CD8-positive, alpha-beta memory T cell (primary cell): ENCODE measurements at regions not wholly inside any gene's neighbourhood (a gene's known extent, or its start where the extent isn't known, plus 50 kb on each side); places are given as distances from the start of the nearest gene placed in this dataset.
"Not testable (repeated sequence)": the region's sequence is repeated elsewhere in the genome, so short reads cannot be mapped to it uniquely, and the experiment has no call there.

Experiments used
- CTCF ChIA-PET: fragments of 350-600 bp; sonication (Branson Sonifier 250); formaldehyde crosslinking; loops from one replicate; lab custom pipeline; 2021; ENCODE audit warnings: antibody characterized with exemption; lab: Charles Lee
- POLR2A ChIA-PET: fragments of 350-600 bp; sonication (Branson Sonifier 250); formaldehyde crosslinking; loops from one replicate; lab custom pipeline; 2021; ENCODE audit warnings: antibody characterized with exemption; lab: Charles Lee
- DNase-seq, 5 donors: peaks; one replicate each; pipeline versions ENCODE4 v3.0.0 to v3.0.0-alpha.2; 2020 to 2022; ENCODE audit warnings: mixed read lengths in 1 of 5
- H3K27ac ChIP-seq: one replicate; pipeline ENCODE4 v1.7.0; 2013; ENCODE audit warnings: low read depth, mild to moderate bottlenecking, low read length, moderate library complexity
- H3K27me3 ChIP-seq: 2 replicates; pipeline ENCODE4 v1.7.0; 2013; ENCODE audit warnings: low read length, mild to moderate bottlenecking; ENCODE audit not compliant: insufficient read depth, poor library complexity, severe bottlenecking
- H3K36me3 ChIP-seq: 2 replicates; pipeline ENCODE4 v1.7.0; 2013; ENCODE audit warnings: mild to moderate bottlenecking, low read length, moderate library complexity; ENCODE audit not compliant: insufficient read depth
- H3K4me1 ChIP-seq: 2 replicates; pipeline ENCODE4 v1.7.0; 2013; ENCODE audit warnings: mild to moderate bottlenecking, low read length, moderate library complexity; ENCODE audit not compliant: insufficient read depth
- H3K4me3 ChIP-seq: 2 replicates; pipeline ENCODE4 v1.7.0; 2013; ENCODE audit warnings: mild to moderate bottlenecking, low read length
- H3K9me3 ChIP-seq: 2 replicates; pipeline ENCODE4 v1.7.0; 2013; ENCODE audit warnings: mild to moderate bottlenecking, low read length
- H3K27ac Mint-ChIP-seq, 8 donors: one replicate each; pipeline ENCODE4 v1.8.0; 2020 to 2021; ENCODE audit warnings: mixed read lengths in 8 of 8, mild to moderate bottlenecking in 6 of 8, inconsistent platforms in 3 of 8, moderate library complexity in 3 of 8
- H3K27me3 Mint-ChIP-seq, 2 donors: one replicate each; pipeline ENCODE4 v1.8.0; 2020 to 2021; ENCODE audit warnings: mixed read lengths in 2 of 2, mild to moderate bottlenecking in 1 of 2, moderate library complexity in 1 of 2
- H3K36me3 Mint-ChIP-seq, 3 donors: one replicate each; pipeline ENCODE4 v1.8.0; 2020 to 2021; ENCODE audit warnings: mixed read lengths in 3 of 3, inconsistent platforms in 1 of 3, mild to moderate bottlenecking in 1 of 3
- H3K4me1 Mint-ChIP-seq, 3 donors: one replicate each; pipeline ENCODE4 v1.8.0; 2020 to 2021; ENCODE audit warnings: mixed read lengths in 3 of 3, inconsistent platforms in 1 of 3, mild to moderate bottlenecking in 1 of 3
- H3K4me3 Mint-ChIP-seq, 7 donors: one replicate each; pipeline ENCODE4 v1.8.0; 2020 to 2021; ENCODE audit warnings: mixed read lengths in 7 of 7, mild to moderate bottlenecking in 6 of 7, moderate library complexity in 4 of 7, inconsistent platforms in 2 of 7
- H3K9me3 Mint-ChIP-seq, 5 donors: one replicate each; pipeline ENCODE4 v1.8.0; 2020 to 2022; ENCODE audit warnings: mixed read lengths in 5 of 5, mild to moderate bottlenecking in 3 of 5, moderate library complexity in 2 of 5, inconsistent platforms in 1 of 5

GRCh38 chr11:116033931-116034553, 529.8 kb upstream of the CADM1 start:
- no peaks in the 10 kb centered on the region for H3K36me3 Mint-ChIP-seq
- Histone ChIP-seq H3K27me3 (no peaks in the 10 kb centered on the region), H3K4me3 (no peak overlapping the region), H3K36me3 (no peaks in the 10 kb centered on the region), H3K4me1 (no peaks in the 10 kb centered on the region), H3K9me3 (no peaks in the 10 kb centered on the region), H3K27ac (no peak overlapping the region)
- no peak overlapping the region for H3K27ac Mint-ChIP-seq
- H3K4me1 Mint-ChIP-seq, result no peaks in the 10 kb centered on the region
- CTCF ChIA-PET, result no interaction called here
- H3K9me3 Mint-ChIP-seq, result peaks cover 0 to 4% (median 3%) of the 10 kb centered on the region in 5 donors
- H3K4me3 Mint-ChIP-seq, result no peak overlapping the region
- no peak for DNase-seq
- H3K27me3 Mint-ChIP-seq, result peaks cover 0 to 3% of the 10 kb centered on the region in 2 donors
- POLR2A ChIA-PET, result no interaction called here

GRCh38 chr11:116030697-116031331, 526.6 kb upstream of the CADM1 start:
- H3K36me3 ChIP-seq, result no peaks in the 10 kb centered on the region
- no peaks in the 10 kb centered on the region for H3K36me3 Mint-ChIP-seq
- no peak overlapping the region for H3K4me3 ChIP-seq
- no peaks in the 10 kb centered on the region for H3K9me3 ChIP-seq
- peaks cover 0 to 3% of the 10 kb centered on the region in 2 donors for H3K27me3 Mint-ChIP-seq
- H3K4me1 ChIP-seq, result no peaks in the 10 kb centered on the region
- ChIA-PET CTCF (no interaction called here), POLR2A (no interaction called here)
- no peaks in the 10 kb centered on the region for H3K27me3 ChIP-seq
- peak overlapping the region in 1 of 8 donors; percentile 22 for H3K27ac Mint-ChIP-seq
- no peak overlapping the region for H3K4me3 Mint-ChIP-seq
- DNase-seq, result no peak
- no peak overlapping the region for H3K27ac ChIP-seq
- H3K4me1 Mint-ChIP-seq, result no peaks in the 10 kb centered on the region
- peaks cover 0 to 7% (median 3%) of the 10 kb centered on the region in 5 donors for H3K9me3 Mint-ChIP-seq

DNA sequence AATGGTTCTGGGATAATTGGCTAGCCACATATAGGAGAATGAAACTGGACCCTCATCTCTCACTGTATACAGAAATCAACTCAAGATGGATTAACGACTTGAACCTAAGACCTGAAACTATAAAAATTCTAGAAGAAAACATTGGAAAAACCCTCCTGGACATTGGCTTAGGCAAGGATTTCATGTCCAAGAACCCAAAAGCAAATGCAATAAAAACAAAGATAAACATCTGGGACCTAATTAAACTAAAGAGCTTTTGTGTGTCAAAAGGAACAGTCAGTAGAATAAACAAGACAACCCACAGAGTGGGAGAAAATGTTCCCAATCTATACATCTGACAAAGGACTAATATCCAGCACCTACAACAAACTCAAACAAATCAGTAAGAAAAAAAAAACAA, 524.3 kb upstream of the CADM1 start:
- H3K4me3 ChIP-seq, H3K27me3 ChIP-seq, H3K4me1 Mint-ChIP-seq, H3K4me3 Mint-ChIP-seq, CTCF ChIA-PET, H3K4me1 ChIP-seq, H3K27ac ChIP-seq, H3K9me3 ChIP-seq, POLR2A ChIA-PET, H3K36me3 ChIP-seq, H3K27ac Mint-ChIP-seq, H3K36me3 Mint-ChIP-seq, DNase-seq: not testable (repeated sequence)
- Mint-ChIP-seq H3K9me3 (peaks cover 3 to 12% (median 7%) of the 10 kb centered on the region in 5 donors), H3K27me3 (peaks cover 1 to 11% of the 10 kb centered on the region in 2 donors)

GRCh38 chr11:115999437-115999836, 495.2 kb upstream of the CADM1 start:
- Histone ChIP-seq H3K36me3 (no peaks in the 10 kb centered on the region), H3K27ac (no peak overlapping the region), H3K27me3 (no peaks in the 10 kb centered on the region), H3K4me1 (no peaks in the 10 kb centered on the region), H3K4me3 (no peak overlapping the region), H3K9me3 (no peaks in the 10 kb centered on the region)
- DNase-seq, result no peak
- no peak overlapping the region for H3K27ac Mint-ChIP-seq
- H3K27me3 Mint-ChIP-seq, result no peaks in the 10 kb centered on the region
- no peak overlapping the region for H3K4me3 Mint-ChIP-seq
- ChIA-PET CTCF (no interaction called here), POLR2A (no interaction called here)
- H3K9me3 Mint-ChIP-seq, result peaks cover 0 to 4% (median 0%) of the 10 kb centered on the region in 5 donors
- no peaks in the 10 kb centered on the region for H3K36me3 Mint-ChIP-seq
- no peaks in the 10 kb centered on the region for H3K4me1 Mint-ChIP-seq

DNA sequence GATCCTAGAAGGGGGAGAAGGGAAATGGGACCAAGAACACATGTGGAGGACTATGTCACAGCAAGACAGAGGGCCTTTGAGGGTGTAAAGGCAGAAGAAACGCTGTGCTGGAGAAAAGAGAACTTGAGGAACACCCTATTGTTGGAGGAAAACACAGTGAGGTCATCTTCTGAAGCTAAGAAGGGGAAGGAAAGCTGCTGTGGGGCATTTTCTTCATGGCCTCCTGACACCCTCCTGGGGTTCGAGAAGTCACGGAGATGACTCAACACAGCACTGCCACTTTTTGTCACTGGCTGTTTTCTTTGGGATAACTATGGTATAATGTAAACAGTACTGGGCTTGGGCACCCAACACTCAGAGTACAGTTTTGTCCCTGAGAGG, 492.6 kb upstream of the CADM1 start:
- Histone ChIP-seq H3K36me3 (no peaks in the 10 kb centered on the region), H3K27ac (no peak overlapping the region), H3K4me3 (no peak overlapping the region), H3K4me1 (no peaks in the 10 kb centered on the region), H3K27me3 (no peaks in the 10 kb centered on the region), H3K9me3 (no peaks in the 10 kb centered on the region)
- Mint-ChIP-seq H3K36me3 (no peaks in the 10 kb centered on the region), H3K27ac (no peak overlapping the region), H3K4me3 (no peak overlapping the region), H3K4me1 (no peaks in the 10 kb centered on the region), H3K9me3 (peaks cover 0 to 5% (median under 1%) of the 10 kb centered on the region in 5 donors), H3K27me3 (no peaks in the 10 kb centered on the region)
- no peak for DNase-seq
- ChIA-PET POLR2A (no interaction called here), CTCF (no interaction called here)

DNA sequence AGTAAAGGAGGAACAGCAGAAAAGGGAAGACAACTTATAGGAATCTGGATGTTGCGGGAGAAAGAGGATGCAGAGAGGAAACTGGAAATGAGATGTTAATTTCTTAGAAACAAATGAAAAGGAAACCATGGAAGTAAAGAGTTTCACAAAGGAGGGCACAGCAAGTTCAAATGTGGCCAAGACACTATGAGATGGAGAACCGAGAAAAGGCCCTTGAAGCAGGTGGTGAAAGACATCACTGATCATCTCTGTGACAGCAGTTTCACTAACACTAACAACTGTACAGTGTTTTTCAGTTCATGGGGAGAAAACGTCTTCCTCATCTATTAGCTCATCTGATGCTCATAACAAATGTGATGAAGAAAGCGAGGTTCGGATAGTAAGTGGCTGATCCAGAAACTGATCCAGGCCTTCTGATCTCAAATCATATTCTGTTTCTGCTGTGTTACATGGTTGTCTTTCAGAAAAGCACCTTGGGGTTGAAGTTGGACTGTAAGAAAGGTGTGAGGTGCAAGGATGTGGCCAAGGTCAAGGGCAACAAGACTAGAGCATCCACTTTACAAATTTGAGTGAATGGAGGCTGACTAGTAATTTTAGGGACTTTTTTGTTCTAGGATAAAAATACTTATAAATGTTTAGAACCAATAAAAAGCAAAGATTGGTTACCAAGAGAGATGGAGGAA, 492.1 kb upstream of the CADM1 start:
- Mint-ChIP-seq H3K36me3 (no peaks in the 10 kb centered on the region), H3K4me1 (no peaks in the 10 kb centered on the region), H3K9me3 (peaks cover 0 to 5% (median 2%) of the 10 kb centered on the region in 5 donors), H3K27me3 (no peaks in the 10 kb centered on the region), H3K4me3 (no peak overlapping the region), H3K27ac (no peak overlapping the region)
- no peak for DNase-seq
- no peak overlapping the region for H3K4me3 ChIP-seq
- ChIA-PET CTCF (no interaction called here), POLR2A (no interaction called here)
- no peaks in the 10 kb centered on the region for H3K9me3 ChIP-seq
- no peaks in the 10 kb centered on the region for H3K36me3 ChIP-seq
- no peaks in the 10 kb centered on the region for H3K4me1 ChIP-seq
- no peak overlapping the region for H3K27ac ChIP-seq
- H3K27me3 ChIP-seq, result no peaks in the 10 kb centered on the region

DNA sequence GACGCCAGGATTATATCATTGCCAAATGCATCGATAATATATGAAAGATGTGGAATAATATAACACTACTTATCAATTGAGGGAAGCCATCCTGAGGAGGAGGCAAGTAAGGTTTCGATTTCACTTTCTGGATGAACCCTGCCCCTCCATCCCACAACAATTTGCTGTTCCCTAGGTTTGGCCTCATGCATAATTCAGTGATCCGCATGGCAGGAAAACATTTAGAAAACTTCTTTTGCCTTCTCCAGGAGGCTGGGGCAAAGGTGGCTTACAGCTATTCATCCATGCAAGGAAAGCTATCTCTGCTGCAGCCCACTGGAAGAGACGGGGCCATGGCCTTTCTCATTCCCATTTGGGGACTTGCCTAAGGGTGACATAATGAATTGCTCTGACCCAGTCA, 489.4 kb upstream of the CADM1 start:
- Histone ChIP-seq H3K27ac (no peak overlapping the region), H3K27me3 (no peaks in the 10 kb centered on the region), H3K4me1 (no peaks in the 10 kb centered on the region), H3K36me3 (no peaks in the 10 kb centered on the region), H3K9me3 (no peaks in the 10 kb centered on the region), H3K4me3 (no peak overlapping the region)
- ChIA-PET CTCF (no interaction called here), POLR2A (no interaction called here)
- Mint-ChIP-seq H3K4me3 (no peak overlapping the region), H3K27me3 (peaks cover 0 to 4% of the 10 kb centered on the region in 2 donors), H3K4me1 (no peaks in the 10 kb centered on the region), H3K36me3 (no peaks in the 10 kb centered on the region), H3K27ac (no peak overlapping the region), H3K9me3 (peaks cover 0 to 5% (median 2%) of the 10 kb centered on the region in 5 donors)
- DNase-seq, result no peak

- no peak for DNase-seq
- H3K27me3 Mint-ChIP-seq, result peaks cover 0 to 4% of the 10 kb centered on the region in 2 donors
- peaks cover 0 to 5% (median 2%) of the 10 kb centered on the region in 5 donors for H3K9me3 Mint-ChIP-seq
- no peak overlapping the region for H3K27ac ChIP-seq
- no peaks in the 10 kb centered on the region for H3K9me3 ChIP-seq
- H3K4me3 Mint-ChIP-seq, result no peak overlapping the region
- CTCF ChIA-PET, result no interaction called here
- H3K27me3 ChIP-seq, result no peaks in the 10 kb centered on the region
- H3K4me3 ChIP-seq, result no peak overlapping the region
- no peaks in the 10 kb centered on the region for H3K36me3 ChIP-seq
- H3K4me1 ChIP-seq, result no peaks in the 10 kb centered on the region
- H3K36me3 Mint-ChIP-seq, result no peaks in the 10 kb centered on the region
- no peaks in the 10 kb centered on the region for H3K4me1 Mint-ChIP-seq
- no peak overlapping the region for H3K27ac Mint-ChIP-seq
- POLR2A ChIA-PET, result no interaction called here
These were observed 485.8 kb upstream of the CADM1 start for GRCh38 chr11:115990004-115990447.
